ENCODE measurements at regions not wholly inside any gene's neighbourhood (a gene's known extent, or its start where the extent isn't known, plus 50 kb on each side); places are given as distances from the start of the nearest gene placed in this dataset.

GRCh38 chr11:80309301-80309700 is 868.5 kb upstream of the TENM4 start:
- no peaks in the 10 kb centered on the region for H3K36me3 Mint-ChIP-seq (ENCODE audit: low read depth)
- ATAC-seq (ENCODE audit: poor library complexity) = no peak
- no peaks in the 10 kb centered on the region for H3K27me3 Mint-ChIP-seq
- peaks cover 12% of the 10 kb centered on the region for H3K9me3 Mint-ChIP-seq
- ChIA-PET POLR2A (no interaction called here), CTCF (no interaction called here)
- H3K27ac Mint-ChIP-seq = no peak overlapping the region
- TF ChIP-seq, protein P1, sequence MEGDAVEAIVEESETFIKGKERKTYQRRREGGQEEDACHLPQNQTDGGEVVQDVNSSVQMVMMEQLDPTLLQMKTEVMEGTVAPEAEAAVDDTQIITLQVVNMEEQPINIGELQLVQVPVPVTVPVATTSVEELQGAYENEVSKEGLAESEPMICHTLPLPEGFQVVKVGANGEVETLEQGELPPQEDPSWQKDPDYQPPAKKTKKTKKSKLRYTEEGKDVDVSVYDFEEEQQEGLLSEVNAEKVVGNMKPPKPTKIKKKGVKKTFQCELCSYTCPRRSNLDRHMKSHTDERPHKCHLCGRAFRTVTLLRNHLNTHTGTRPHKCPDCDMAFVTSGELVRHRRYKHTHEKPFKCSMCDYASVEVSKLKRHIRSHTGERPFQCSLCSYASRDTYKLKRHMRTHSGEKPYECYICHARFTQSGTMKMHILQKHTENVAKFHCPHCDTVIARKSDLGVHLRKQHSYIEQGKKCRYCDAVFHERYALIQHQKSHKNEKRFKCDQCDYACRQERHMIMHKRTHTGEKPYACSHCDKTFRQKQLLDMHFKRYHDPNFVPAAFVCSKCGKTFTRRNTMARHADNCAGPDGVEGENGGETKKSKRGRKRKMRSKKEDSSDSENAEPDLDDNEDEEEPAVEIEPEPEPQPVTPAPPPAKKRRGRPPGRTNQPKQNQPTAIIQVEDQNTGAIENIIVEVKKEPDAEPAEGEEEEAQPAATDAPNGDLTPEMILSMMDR (IDR thresholded peaks at IDR 0.05) = no peak
- intact Hi-C loops (cut with DNase I, micrococcal nuclease) = no loop called here
- H3K4me1 Mint-ChIP-seq (ENCODE audit: low read depth) = no peaks in the 10 kb centered on the region
- H3K4me3 ChIP-seq (ENCODE audit: low read length) = no peak overlapping the region
- no peaks in the 10 kb centered on the region for H3K9me3 ChIP-seq (ENCODE audit: control insufficient read depth in 1 of 2, insufficient read depth in 1 of 2, low read length in 2 of 2)
- no peak for DNase-seq
- no peak overlapping the region for H3K4me3 Mint-ChIP-seq
- no peaks in the 10 kb centered on the region for H3K36me3 ChIP-seq (ENCODE audit: insufficient read depth, low read length)
- H3K27me3 ChIP-seq (ENCODE audit: control insufficient read depth in 1 of 2, insufficient read depth in 2 of 2, low read length in 2 of 2) = no peaks in the 10 kb centered on the region
- H3K4me1 ChIP-seq (ENCODE audit: insufficient read depth, low read length) = no peaks in the 10 kb centered on the region
- H3K27ac ChIP-seq (ENCODE audit: low read depth in 1 of 2, low read length in 2 of 2) = no peak overlapping the region

- no peaks in the 10 kb centered on the region for H3K36me3 Mint-ChIP-seq (ENCODE audit: low read depth)
- Histone ChIP-seq H3K27me3 (ENCODE audit: control insufficient read depth in 1 of 2, insufficient read depth in 2 of 2, low read length in 2 of 2) (no peaks in the 10 kb centered on the region), H3K4me3 (ENCODE audit: low read length) (no peak overlapping the region), H3K27ac (ENCODE audit: low read depth in 1 of 2, low read length in 2 of 2) (no peak overlapping the region), H3K36me3 (ENCODE audit: insufficient read depth, low read length) (no peaks in the 10 kb centered on the region), H3K4me1 (ENCODE audit: insufficient read depth, low read length) (no peaks in the 10 kb centered on the region), H3K9me3 (ENCODE audit: control insufficient read depth in 1 of 2, insufficient read depth in 1 of 2, low read length in 2 of 2) (peaks cover 0 to 6% of the 10 kb centered on the region in 2 experiments)
- no peak overlapping the region for H3K4me3 Mint-ChIP-seq
- no peak overlapping the region for H3K27ac Mint-ChIP-seq
- H3K9me3 Mint-ChIP-seq = peaks cover 15% of the 10 kb centered on the region
- TF ChIP-seq, protein P1 (IDR thresholded peaks at IDR 0.05) = no peak
- POLR2A ChIA-PET = no interaction called here
- H3K27me3 Mint-ChIP-seq = no peaks in the 10 kb centered on the region
- H3K4me1 Mint-ChIP-seq (ENCODE audit: low read depth) = no peaks in the 10 kb centered on the region
- intact Hi-C loops (cut with DNase I, micrococcal nuclease) = no loop called here
- CTCF ChIA-PET = interaction anchor here (0.6 kb wide), 1 partner anchor 54 kb away, joined by 3 read pairs; no protein-coding TSS in a partner anchor
- no peak for ATAC-seq (ENCODE audit: poor library complexity)
- no peak for DNase-seq
These were observed 866.8 kb upstream of the TENM4 start for GRCh38 chr11:80307676-80308075.

GRCh38 chr11:80297858-80298632 is 857.2 kb upstream of the TENM4 start:
- DNase-seq = no peak
- Histone ChIP-seq H3K4me1 (ENCODE audit: insufficient read depth, low read length) (no peaks in the 10 kb centered on the region), H3K27ac (ENCODE audit: low read depth in 1 of 2, low read length in 2 of 2) (no peak overlapping the region), H3K36me3 (ENCODE audit: insufficient read depth, low read length) (no peaks in the 10 kb centered on the region), H3K27me3 (ENCODE audit: control insufficient read depth in 1 of 2, insufficient read depth in 2 of 2, low read length in 2 of 2) (no peaks in the 10 kb centered on the region), H3K4me3 (ENCODE audit: low read length) (no peak overlapping the region), H3K9me3 (ENCODE audit: control insufficient read depth in 1 of 2, insufficient read depth in 1 of 2, low read length in 2 of 2) (no peaks in the 10 kb centered on the region)
- no peak for ATAC-seq (ENCODE audit: poor library complexity)
- intact Hi-C loops (cut with DNase I, micrococcal nuclease) = no loop called here
- ChIA-PET POLR2A (no interaction called here), CTCF (no interaction called here)
- TF ChIP-seq, protein P1 (IDR thresholded peaks at IDR 0.05) = no peak
- Mint-ChIP-seq H3K9me3 (peaks cover 11% of the 10 kb centered on the region), H3K4me1 (ENCODE audit: low read depth) (no peaks in the 10 kb centered on the region), H3K4me3 (no peak overlapping the region), H3K27me3 (no peaks in the 10 kb centered on the region), H3K36me3 (ENCODE audit: low read depth) (no peaks in the 10 kb centered on the region), H3K27ac (no peak overlapping the region)

Measured in CD4-positive, alpha-beta T cell (primary cell).